NCI-H187 treated with DMSO at 0.1 percent for 48 hours (cell line): ENCODE measurements at regions not wholly inside any gene's neighbourhood (a gene's known extent, or its start where the extent isn't known, plus 50 kb on each side); places are given as distances from the start of the nearest gene placed in this dataset.
"Not testable (repeated sequence)": the region's sequence is repeated elsewhere in the genome, so short reads cannot be mapped to it uniquely, and the experiment has no call there.

Experiments used
- DNase-seq: peaks from one replicate; lab custom pipeline; 2025; lab: John Stamatoyannopoulos, UW

GRCh38 chr5:130724658-130725057 lies 440.4 kb downstream of the HINT1 start:
- DNase-seq, result no peak

GRCh38 chr5:130720355-130720754 lies 444.7 kb downstream of the HINT1 start:
- DNase-seq, result peak; percentile 4

GRCh38 chr5:130715541-130715940 lies 449.5 kb downstream of the HINT1 start:
- no peak for DNase-seq

DNA sequence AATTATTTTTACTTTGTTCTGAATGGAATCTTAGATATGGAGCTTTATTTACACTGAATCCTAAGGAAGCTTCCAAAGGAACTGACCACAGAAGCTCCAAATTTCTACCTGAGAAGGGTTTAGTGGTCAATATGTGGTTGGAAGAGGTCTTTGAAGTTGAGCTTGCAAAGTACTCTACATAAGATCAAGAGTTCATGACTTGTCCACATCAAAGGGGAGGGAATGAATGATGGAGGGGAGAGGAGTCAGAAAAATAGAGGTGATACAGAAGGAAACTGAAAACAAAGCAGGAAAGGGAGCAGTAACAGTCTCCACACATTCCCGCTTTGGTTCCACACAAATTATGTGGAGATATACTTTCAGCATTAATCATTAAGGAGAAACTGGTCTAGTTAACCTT lies 450.9 kb downstream of the HINT1 start:
- no peak for DNase-seq

GRCh38 chr5:130712324-130712723 lies 452.7 kb downstream of the HINT1 start:
- DNase-seq, result no peak

DNA sequence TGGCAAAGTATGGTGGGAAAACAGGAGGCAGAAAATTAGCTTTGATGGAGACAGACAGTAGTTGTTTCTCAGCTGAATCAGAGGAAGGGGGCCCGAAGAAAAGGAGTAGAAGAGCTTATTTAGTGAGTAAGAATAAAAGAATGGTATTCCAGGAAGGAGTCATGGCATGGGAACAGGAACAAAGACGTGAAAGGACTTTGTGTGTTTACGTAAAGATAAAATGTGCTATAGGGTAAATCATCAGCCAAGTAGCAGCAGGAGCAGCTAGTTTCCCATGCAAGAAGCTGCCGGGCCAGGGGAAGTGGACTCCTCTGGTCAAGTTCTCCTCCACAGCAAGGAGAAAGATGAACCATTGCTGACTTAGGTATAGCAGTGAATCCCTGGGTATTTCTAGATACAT lies 454.5 kb downstream of the HINT1 start:
- DNase-seq, result no peak

DNA sequence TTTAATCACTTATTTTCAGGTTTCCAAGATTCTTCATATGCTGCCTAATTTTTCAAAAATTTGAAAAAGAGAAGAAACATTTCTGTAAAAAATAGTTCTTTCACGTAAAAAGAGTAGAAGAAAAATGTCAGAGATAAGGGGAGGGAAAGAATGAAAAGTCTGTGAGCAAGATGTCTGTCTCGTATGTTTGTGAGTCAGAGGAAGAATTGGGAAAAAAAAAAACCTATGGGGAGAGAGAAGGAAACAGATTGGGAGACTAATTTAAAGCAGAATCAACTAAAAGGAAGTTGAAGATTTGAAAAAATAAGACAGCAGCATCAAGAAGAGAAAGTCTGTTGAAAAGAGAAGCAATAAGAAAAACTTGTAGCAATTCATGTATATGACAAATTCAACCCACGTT lies 456.3 kb downstream of the HINT1 start:
- no peak for DNase-seq

DNA sequence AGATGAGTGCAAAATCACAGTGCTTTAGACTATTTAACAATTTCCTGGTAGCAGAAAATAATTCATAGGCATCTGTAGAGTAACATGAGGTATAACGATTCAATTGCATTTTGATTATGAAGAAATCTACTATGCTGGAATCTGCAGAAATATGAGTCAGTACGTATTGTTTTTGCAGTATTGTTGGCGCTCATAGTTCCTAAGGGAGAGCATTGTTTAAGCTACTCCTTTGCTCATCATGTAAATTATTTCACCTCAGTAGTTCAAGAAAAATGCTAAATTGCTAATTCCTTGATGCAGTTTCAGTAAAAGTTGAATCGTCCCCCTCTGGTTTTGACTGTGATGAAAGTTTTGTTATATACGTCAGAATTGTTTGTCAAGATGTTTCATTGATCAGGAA lies 458.4 kb downstream of the HINT1 start:
- DNase-seq, result no peak

- no peak for DNase-seq
These were observed 459.7 kb downstream of the HINT1 start for GRCh38 chr5:130705368-130705767.

GRCh38 chr5:130693509-130693908 lies 471.5 kb downstream of the HINT1 start:
- DNase-seq, result no peak

- DNase-seq, result peak; percentile 60
These were observed 472.3 kb downstream of the HINT1 start for GRCh38 chr5:130692770-130693169.

- no peak for DNase-seq
These were observed 475.2 kb downstream of the HINT1 start for GRCh38 chr5:130689831-130690230.

DNA sequence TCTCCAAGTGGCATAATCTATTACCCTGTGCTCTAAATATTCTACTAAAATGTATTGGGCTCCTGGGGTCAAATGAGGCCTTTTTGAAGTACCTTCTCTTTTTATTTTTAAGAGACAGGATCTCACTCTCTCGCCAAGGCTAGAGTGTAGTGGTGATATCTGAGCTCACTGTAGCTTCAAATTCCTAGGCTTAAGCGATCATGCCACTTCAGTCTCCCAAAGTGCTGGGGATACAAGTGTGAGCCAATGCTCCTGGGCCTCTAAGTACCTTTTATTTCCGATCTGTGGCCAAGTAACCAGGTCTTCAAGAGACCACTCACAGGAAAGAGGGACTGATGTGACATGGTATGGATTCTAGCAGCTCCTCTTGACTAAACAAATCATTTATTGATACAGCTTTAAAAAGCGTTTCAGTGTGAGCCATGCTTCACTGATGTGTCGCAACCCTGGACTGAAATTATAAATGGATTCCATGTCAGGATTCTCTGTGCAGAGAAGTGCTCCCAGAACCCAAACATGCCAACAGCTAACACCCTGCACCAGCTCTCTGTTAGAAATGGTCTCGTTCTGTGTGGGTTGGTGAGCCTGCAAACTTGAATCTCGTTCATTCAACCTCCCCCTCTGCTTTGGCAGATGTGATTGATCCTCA lies 477.8 kb downstream of the HINT1 start:
- peak; percentile 67 for DNase-seq

DNA sequence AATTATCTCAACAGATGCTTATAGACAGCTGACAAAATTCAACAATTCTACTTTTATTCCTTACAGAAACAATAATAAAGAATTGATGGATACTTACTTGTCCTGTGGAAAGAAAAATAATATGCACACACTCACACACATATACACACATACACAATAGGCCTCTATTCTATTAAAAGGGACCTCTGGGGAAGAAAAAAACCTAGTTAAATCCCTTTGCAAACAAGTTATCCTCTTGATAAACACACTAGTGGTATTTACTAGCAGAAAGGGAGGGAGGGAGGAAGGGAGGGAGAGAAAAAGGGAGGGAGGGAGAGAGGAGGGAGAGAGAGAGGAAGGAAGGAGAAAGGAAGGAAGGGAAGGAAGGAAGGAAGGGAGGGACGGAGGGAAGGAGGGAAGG lies 486.4 kb downstream of the HINT1 start:
- no peak for DNase-seq

DNA sequence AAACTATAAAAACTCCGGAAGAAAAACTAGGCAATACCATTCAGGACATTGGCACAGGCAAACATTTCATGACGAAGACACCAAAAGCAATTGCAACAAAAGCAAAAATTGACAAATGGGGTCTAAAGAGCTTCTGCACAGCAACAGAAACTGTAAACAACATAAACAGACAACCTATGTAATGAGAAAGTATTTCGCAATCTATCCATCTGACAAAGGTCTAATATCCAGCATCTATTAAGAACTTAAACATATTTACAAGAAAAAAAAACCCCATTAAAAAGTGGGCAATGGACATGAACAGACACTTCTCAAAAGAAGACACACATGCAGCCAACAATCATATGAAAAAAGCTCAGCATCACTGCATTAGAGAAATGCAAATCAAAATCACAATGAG lies 498.6 kb downstream of the HINT1 start:
- no peak for DNase-seq

GRCh38 chr5:130652176-130652575 lies 512.9 kb downstream of the HINT1 start:
- DNase-seq, result no peak

DNA sequence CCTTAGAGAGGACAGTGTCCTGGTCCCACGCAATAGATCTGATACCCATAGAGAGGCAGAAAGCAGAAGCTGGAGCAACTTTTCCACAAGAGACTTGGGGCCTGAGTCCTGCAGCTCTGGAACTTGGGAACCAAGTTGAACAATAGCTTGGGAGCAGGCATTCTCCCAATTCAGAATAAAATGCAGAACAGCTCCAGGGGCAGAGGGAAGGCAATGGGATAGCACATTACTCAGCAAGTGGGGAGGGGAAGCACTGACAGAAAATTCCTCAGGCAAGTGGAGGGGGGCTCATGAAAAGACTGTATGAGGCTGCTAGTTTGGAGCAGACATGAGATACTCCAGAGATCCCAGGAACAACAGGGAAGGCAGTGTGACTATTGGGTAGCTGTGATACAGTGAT lies 513.6 kb downstream of the HINT1 start:
- no peak for DNase-seq

GRCh38 chr5:130643321-130643720 lies 521.7 kb downstream of the HINT1 start:
- no peak for DNase-seq

GRCh38 chr5:130642461-130642860 lies 522.6 kb downstream of the HINT1 start:
- no peak for DNase-seq

- no peak for DNase-seq
These were observed 537.9 kb downstream of the HINT1 start for GRCh38 chr5:130627145-130627544.

DNA sequence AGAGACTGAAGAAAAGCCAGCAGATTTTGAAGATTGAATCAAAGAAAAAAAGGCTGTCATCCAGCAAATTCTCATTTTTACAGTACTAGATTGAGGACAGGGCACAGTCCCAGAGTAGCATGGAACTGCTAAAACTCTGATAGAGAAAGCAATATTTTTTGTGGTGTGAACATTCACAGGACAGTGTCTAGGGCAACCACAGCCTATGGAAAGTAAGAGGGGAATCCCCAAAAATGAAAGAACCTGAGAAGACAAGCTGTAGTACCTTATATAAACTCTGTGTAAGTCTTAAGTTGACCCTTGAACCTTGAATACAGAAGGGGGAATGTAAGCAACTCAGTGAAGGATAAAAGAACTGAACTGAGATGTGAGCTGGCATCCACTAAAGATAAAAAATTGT lies 540.3 kb downstream of the HINT1 start:
- no peak for DNase-seq

DNA sequence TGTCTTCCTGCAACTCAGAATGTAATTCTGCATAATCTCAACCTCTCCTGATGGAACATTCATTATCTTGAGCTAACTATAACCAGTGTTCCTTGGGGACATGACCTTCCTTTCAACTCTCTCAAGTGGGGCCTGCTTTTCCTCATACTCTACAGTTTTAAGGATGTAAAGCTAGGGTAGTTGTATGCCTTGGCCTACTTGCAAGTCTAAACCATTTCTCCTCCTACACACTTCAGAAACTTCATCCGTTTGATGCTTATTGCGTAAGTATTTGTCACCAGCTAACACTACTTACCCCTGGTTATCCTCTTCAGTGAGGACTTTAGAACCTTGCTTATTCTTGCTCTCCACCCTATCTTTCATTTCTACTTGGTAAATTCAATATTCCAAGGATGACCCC lies 548.9 kb downstream of the HINT1 start:
- DNase-seq, result no peak

DNA sequence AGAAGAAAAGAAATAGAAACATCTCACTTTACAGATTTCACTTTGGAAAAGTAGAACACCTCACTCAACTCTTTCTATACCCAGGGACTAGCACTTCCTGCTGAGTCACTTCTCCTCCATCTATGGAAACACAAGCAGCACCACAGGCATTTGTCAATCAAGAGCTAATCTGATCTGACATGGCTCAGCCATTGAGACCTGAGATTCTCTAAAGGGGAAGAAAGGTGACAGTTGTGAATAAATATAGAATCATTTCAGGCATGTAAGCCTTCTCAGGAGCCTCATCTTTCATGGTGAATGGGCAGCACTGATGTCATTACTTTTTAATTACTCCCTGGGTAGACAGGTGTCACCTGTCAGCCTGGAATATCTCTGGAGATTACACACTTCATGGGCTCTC lies 559.8 kb downstream of the HINT1 start:
- no peak for DNase-seq

DNA sequence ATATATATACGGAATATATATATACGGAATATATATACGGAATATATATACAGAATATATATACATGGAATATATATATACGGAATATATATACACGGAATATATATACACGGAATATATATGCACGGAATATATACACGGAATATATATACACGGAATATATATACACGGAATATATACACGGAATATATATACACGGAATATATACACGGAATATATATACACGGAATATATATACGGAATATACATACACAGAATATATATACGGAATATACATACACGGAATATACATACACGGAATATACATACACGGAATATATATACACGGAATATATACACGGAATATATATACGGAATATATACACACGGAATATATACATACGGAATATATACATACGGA lies 568.4 kb downstream of the HINT1 start:
- not testable (repeated sequence) for DNase-seq

GRCh38 chr5:130580264-130580663 lies 584.8 kb downstream of the HINT1 start:
- no peak for DNase-seq
